T-helper 9 cell (primary cell): ENCODE measurements at regions not wholly inside any gene's neighbourhood (a gene's known extent, or its start where the extent isn't known, plus 50 kb on each side); places are given as distances from the start of the nearest gene placed in this dataset.

Experiments
- DNase-seq: peaks from one replicate; pipeline ENCODE4 v3.0.0-alpha.2; 2020

- no peak for DNase-seq
Measured at GRCh38 chr21:27202301-27202700, 235.4 kb upstream of the ADAMTS5 start.

GRCh38 chr21:27201197-27201596, 234.3 kb upstream of the ADAMTS5 start:
- DNase-seq: no peak

- no peak for DNase-seq
Measured at GRCh38 chr21:27196651-27197050, 229.8 kb upstream of the ADAMTS5 start.

GRCh38 chr21:27192281-27192949, 225.5 kb upstream of the ADAMTS5 start:
- DNase-seq: no peak

- no peak for DNase-seq
Measured at GRCh38 chr21:27190601-27191000, 223.7 kb upstream of the ADAMTS5 start.

- DNase-seq: no peak
Measured at GRCh38 chr21:27189870-27190269, 223.0 kb upstream of the ADAMTS5 start.

- no peak for DNase-seq
Measured at GRCh38 chr21:27173053-27173452, 206.2 kb upstream of the ADAMTS5 start.

- no peak for DNase-seq
Measured at GRCh38 chr21:27171707-27172106, 204.8 kb upstream of the ADAMTS5 start.

GRCh38 chr21:27168084-27168483, 201.2 kb upstream of the ADAMTS5 start:
- DNase-seq: no peak

GRCh38 chr21:27164208-27165177, 197.6 kb upstream of the ADAMTS5 start:
- no peak for DNase-seq

- DNase-seq: no peak
Measured at GRCh38 chr21:27158967-27159366, 192.1 kb upstream of the ADAMTS5 start.

- no peak for DNase-seq
Measured at GRCh38 chr21:27157097-27157496, 190.2 kb upstream of the ADAMTS5 start.

- DNase-seq: no peak
Measured at GRCh38 chr21:27156666-27157065, 189.8 kb upstream of the ADAMTS5 start.

GRCh38 chr21:27155130-27155500, 188.2 kb upstream of the ADAMTS5 start:
- DNase-seq: no peak

- no peak for DNase-seq
Measured at GRCh38 chr21:27154451-27155129, 187.7 kb upstream of the ADAMTS5 start.

GRCh38 chr21:27152996-27153395, 186.1 kb upstream of the ADAMTS5 start:
- DNase-seq: no peak

- DNase-seq: no peak
Measured at GRCh38 chr21:27149034-27149433, 182.1 kb upstream of the ADAMTS5 start.

- DNase-seq: no peak
Measured at GRCh38 chr21:27146268-27146667, 179.4 kb upstream of the ADAMTS5 start.

GRCh38 chr21:27145134-27145798, 178.4 kb upstream of the ADAMTS5 start:
- DNase-seq: no peak

GRCh38 chr21:27143476-27143875, 176.6 kb upstream of the ADAMTS5 start:
- no peak for DNase-seq

GRCh38 chr21:27139526-27139925, 172.6 kb upstream of the ADAMTS5 start:
- no peak for DNase-seq

- no peak for DNase-seq
Measured at GRCh38 chr21:27134516-27134915, 167.6 kb upstream of the ADAMTS5 start.

GRCh38 chr21:27132266-27132665, 165.4 kb upstream of the ADAMTS5 start:
- DNase-seq: no peak
